KG1 (cell line): ENCODE measurements at regions not wholly inside any gene's neighbourhood (a gene's known extent, or its start where the extent isn't known, plus 50 kb on each side); places are given as distances from the start of the nearest gene placed in this dataset.

Source experiments
- DNase-seq: peaks from one replicate; lab custom pipeline; 2025; lab: John Stamatoyannopoulos, UW

GRCh38 chr18:2424420-2424819 lies 146.9 kb downstream of the METTL4 start:
- no peak for DNase-seq

GRCh38 chr18:2425426-2426317 lies 145.6 kb downstream of the METTL4 start:
- no peak for DNase-seq

GRCh38 chr18:2430191-2430590 lies 141.1 kb downstream of the METTL4 start:
- DNase-seq = no peak

GRCh38 chr18:2431806-2432205 lies 139.5 kb downstream of the METTL4 start:
- no peak for DNase-seq

GRCh38 chr18:2433366-2433765 lies 137.9 kb downstream of the METTL4 start:
- no peak for DNase-seq

GRCh38 chr18:2441544-2441943 lies 129.8 kb downstream of the METTL4 start:
- no peak for DNase-seq

- no peak for DNase-seq
Measured at GRCh38 chr18:2442006-2442405, 129.3 kb downstream of the METTL4 start.

- no peak for DNase-seq
Measured at GRCh38 chr18:2442726-2443275, 128.5 kb downstream of the METTL4 start.

- no peak for DNase-seq
Measured at GRCh38 chr18:2444201-2444875, 127.0 kb downstream of the METTL4 start.

- no peak for DNase-seq
Measured at GRCh38 chr18:2448565-2449151, 122.6 kb downstream of the METTL4 start.

- DNase-seq = no peak
Measured at GRCh38 chr18:2451556-2451955, 119.7 kb downstream of the METTL4 start.

GRCh38 chr18:2459886-2460285 lies 111.4 kb downstream of the METTL4 start:
- DNase-seq = no peak

GRCh38 chr18:2466978-2467377 lies 104.3 kb downstream of the METTL4 start:
- DNase-seq = no peak

GRCh38 chr18:2468051-2468450 lies 103.3 kb downstream of the METTL4 start:
- no peak for DNase-seq

- no peak for DNase-seq
Measured at GRCh38 chr18:2471523-2471922, 99.8 kb downstream of the METTL4 start.

GRCh38 chr18:2478662-2479061 lies 92.6 kb downstream of the METTL4 start:
- no peak for DNase-seq

- DNase-seq = no peak
Measured at GRCh38 chr18:2480536-2480935, 90.8 kb downstream of the METTL4 start.

- DNase-seq = no peak
Measured at GRCh38 chr18:2482706-2483475, 88.4 kb downstream of the METTL4 start.

- DNase-seq = no peak
Measured at GRCh38 chr18:2485983-2486382, 85.3 kb downstream of the METTL4 start.

- no peak for DNase-seq
Measured at GRCh38 chr18:2486426-2486825, 84.9 kb downstream of the METTL4 start.
